Dermis blood vessel endothelial cell (primary cell): ENCODE measurements at regions not wholly inside any gene's neighbourhood (a gene's known extent, or its start where the extent isn't known, plus 50 kb on each side); places are given as distances from the start of the nearest gene placed in this dataset.
A peak's percentile ranks its signal among the peaks of the same experiment; 100 is the strongest.
"Not testable (repeated sequence)": the region's sequence is repeated elsewhere in the genome, so short reads cannot be mapped to it uniquely, and the experiment has no call there.

ENCODE experiments used
- DNase-seq: peaks from one replicate; pipeline ENCODE4 v3.0.0; 2010

- no peak for DNase-seq
Measured at GRCh38 chr6:170006900-170007467, 255.6 kb downstream of the ERMARD start.

GRCh38 chr6:170006071-170006899 lies 254.9 kb downstream of the ERMARD start:
- DNase-seq, result no peak

- DNase-seq, result no peak
Measured at GRCh38 chr6:170005665-170006064, 254.2 kb downstream of the ERMARD start.

- no peak for DNase-seq
Measured at GRCh38 chr6:170004585-170005210, 253.3 kb downstream of the ERMARD start.

- no peak for DNase-seq
Measured at GRCh38 chr6:170003451-170004160, 252.2 kb downstream of the ERMARD start.

GRCh38 chr6:170003027-170003426 lies 251.6 kb downstream of the ERMARD start:
- DNase-seq, result peak; percentile 19

GRCh38 chr6:170001782-170002181 lies 250.4 kb downstream of the ERMARD start:
- not testable (repeated sequence) for DNase-seq

GRCh38 chr6:170000071-170000843 lies 248.8 kb downstream of the ERMARD start:
- DNase-seq, result no peak

- DNase-seq, result no peak
Measured at GRCh38 chr6:169999367-169999766, 247.9 kb downstream of the ERMARD start.

- no peak for DNase-seq
Measured at GRCh38 chr6:169998457-169998856, 247.0 kb downstream of the ERMARD start.

GRCh38 chr6:169997930-169998218 lies 246.5 kb downstream of the ERMARD start:
- no peak for DNase-seq

GRCh38 chr6:169997187-169997929 lies 245.9 kb downstream of the ERMARD start:
- DNase-seq, result no peak

GRCh38 chr6:169996378-169997051 lies 245.1 kb downstream of the ERMARD start:
- DNase-seq, result no peak

- no peak for DNase-seq
Measured at GRCh38 chr6:169994739-169995138, 243.3 kb downstream of the ERMARD start.

GRCh38 chr6:169993861-169994481 lies 242.5 kb downstream of the ERMARD start:
- DNase-seq, result no peak

- DNase-seq, result no peak
Measured at GRCh38 chr6:169991913-169992312, 240.5 kb downstream of the ERMARD start.

GRCh38 chr6:169991031-169991390 lies 239.6 kb downstream of the ERMARD start:
- no peak for DNase-seq

- peak; percentile 51 for DNase-seq
Measured at GRCh38 chr6:169990095-169991030, 238.9 kb downstream of the ERMARD start.

GRCh38 chr6:169989594-169989993 lies 238.2 kb downstream of the ERMARD start:
- no peak for DNase-seq
